ENCODE measurements at regions not wholly inside any gene's neighbourhood (a gene's known extent, or its start where the extent isn't known, plus 50 kb on each side); places are given as distances from the start of the nearest gene placed in this dataset.

- no peak for DNase-seq (ENCODE audit: low spot score)
Measured at GRCh38 chr3:177599837-177600236, 402.6 kb upstream of the TBL1XR1 start.

- DNase-seq (ENCODE audit: low spot score), result no peak
Measured at GRCh38 chr3:177600411-177600810, 403.1 kb upstream of the TBL1XR1 start.

- no peak for DNase-seq (ENCODE audit: low spot score)
Measured at GRCh38 chr3:177601152-177601551, 403.9 kb upstream of the TBL1XR1 start.

- no peak for DNase-seq (ENCODE audit: low spot score)
Measured at GRCh38 chr3:177602601-177603147, 405.4 kb upstream of the TBL1XR1 start.

GRCh38 chr3:177603148-177603603 lies 405.9 kb upstream of the TBL1XR1 start:
- DNase-seq (ENCODE audit: low spot score), result no peak

- no peak for DNase-seq (ENCODE audit: low spot score)
Measured at GRCh38 chr3:177604181-177604580, 406.9 kb upstream of the TBL1XR1 start.

- DNase-seq (ENCODE audit: low spot score), result no peak
Measured at GRCh38 chr3:177606891-177607290, 409.6 kb upstream of the TBL1XR1 start.

GRCh38 chr3:177607589-177607988 lies 410.3 kb upstream of the TBL1XR1 start:
- DNase-seq (ENCODE audit: low spot score), result no peak

GRCh38 chr3:177608443-177608842 lies 411.2 kb upstream of the TBL1XR1 start:
- DNase-seq (ENCODE audit: low spot score), result no peak

- DNase-seq (ENCODE audit: low spot score), result no peak
Measured at GRCh38 chr3:177609613-177610012, 412.3 kb upstream of the TBL1XR1 start.

- no peak for DNase-seq (ENCODE audit: low spot score)
Measured at GRCh38 chr3:177610262-177610661, 413.0 kb upstream of the TBL1XR1 start.

- DNase-seq (ENCODE audit: low spot score), result no peak
Measured at GRCh38 chr3:177610686-177611633, 413.7 kb upstream of the TBL1XR1 start.

- no peak for DNase-seq (ENCODE audit: low spot score)
Measured at GRCh38 chr3:177611752-177612334, 414.6 kb upstream of the TBL1XR1 start.

GRCh38 chr3:177613901-177614300 lies 416.6 kb upstream of the TBL1XR1 start:
- no peak for DNase-seq (ENCODE audit: low spot score)

- peak; percentile 25 for DNase-seq (ENCODE audit: low spot score)
Measured at GRCh38 chr3:177615015-177615414, 417.7 kb upstream of the TBL1XR1 start.

GRCh38 chr3:177618873-177619733 lies 421.8 kb upstream of the TBL1XR1 start:
- no peak for DNase-seq (ENCODE audit: low spot score)

GRCh38 chr3:177620073-177620472 lies 422.8 kb upstream of the TBL1XR1 start:
- DNase-seq (ENCODE audit: low spot score), result no peak

- DNase-seq (ENCODE audit: low spot score), result no peak
Measured at GRCh38 chr3:177622520-177622919, 425.2 kb upstream of the TBL1XR1 start.

GRCh38 chr3:177622982-177623617 lies 425.8 kb upstream of the TBL1XR1 start:
- no peak for DNase-seq (ENCODE audit: low spot score)

- no peak for DNase-seq (ENCODE audit: low spot score)
Measured at GRCh38 chr3:177624528-177625495, 427.5 kb upstream of the TBL1XR1 start.
